ENCODE measurements at regions not wholly inside any gene's neighbourhood (a gene's known extent, or its start where the extent isn't known, plus 50 kb on each side); places are given as distances from the start of the nearest gene placed in this dataset.

DNA sequence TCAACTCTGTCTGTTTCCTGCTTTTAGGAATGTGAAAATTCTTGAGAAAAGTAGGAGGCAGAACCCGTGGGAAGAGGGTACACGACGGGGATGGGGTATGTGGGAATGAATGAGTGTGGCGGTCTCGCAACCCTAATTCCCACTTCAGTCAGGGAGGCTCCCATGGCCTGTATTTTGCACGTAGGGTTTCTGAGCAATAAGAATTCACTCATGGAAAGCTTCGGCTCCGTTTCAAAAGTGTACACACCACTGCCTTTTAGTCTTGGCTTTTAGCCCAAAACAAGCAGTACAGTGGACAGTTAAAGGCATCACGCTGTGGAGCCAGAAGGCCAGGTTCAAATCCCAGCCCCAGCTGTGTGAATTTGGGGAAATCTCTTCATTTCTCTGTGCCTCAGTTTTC is 116.7 kb downstream of the MN1 start:
- no peak for TF ChIP-seq POLR2A (IDR thresholded peaks at IDR 0.05)
- TF ChIP-seq, protein P1, sequence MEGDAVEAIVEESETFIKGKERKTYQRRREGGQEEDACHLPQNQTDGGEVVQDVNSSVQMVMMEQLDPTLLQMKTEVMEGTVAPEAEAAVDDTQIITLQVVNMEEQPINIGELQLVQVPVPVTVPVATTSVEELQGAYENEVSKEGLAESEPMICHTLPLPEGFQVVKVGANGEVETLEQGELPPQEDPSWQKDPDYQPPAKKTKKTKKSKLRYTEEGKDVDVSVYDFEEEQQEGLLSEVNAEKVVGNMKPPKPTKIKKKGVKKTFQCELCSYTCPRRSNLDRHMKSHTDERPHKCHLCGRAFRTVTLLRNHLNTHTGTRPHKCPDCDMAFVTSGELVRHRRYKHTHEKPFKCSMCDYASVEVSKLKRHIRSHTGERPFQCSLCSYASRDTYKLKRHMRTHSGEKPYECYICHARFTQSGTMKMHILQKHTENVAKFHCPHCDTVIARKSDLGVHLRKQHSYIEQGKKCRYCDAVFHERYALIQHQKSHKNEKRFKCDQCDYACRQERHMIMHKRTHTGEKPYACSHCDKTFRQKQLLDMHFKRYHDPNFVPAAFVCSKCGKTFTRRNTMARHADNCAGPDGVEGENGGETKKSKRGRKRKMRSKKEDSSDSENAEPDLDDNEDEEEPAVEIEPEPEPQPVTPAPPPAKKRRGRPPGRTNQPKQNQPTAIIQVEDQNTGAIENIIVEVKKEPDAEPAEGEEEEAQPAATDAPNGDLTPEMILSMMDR (IDR thresholded peaks at IDR 0.05): no peak

All from Peyer's patch (tissue), 4 donors.